ENCODE measurements at regions not wholly inside any gene's neighbourhood (a gene's known extent, or its start where the extent isn't known, plus 50 kb on each side); places are given as distances from the start of the nearest gene placed in this dataset.

DNA sequence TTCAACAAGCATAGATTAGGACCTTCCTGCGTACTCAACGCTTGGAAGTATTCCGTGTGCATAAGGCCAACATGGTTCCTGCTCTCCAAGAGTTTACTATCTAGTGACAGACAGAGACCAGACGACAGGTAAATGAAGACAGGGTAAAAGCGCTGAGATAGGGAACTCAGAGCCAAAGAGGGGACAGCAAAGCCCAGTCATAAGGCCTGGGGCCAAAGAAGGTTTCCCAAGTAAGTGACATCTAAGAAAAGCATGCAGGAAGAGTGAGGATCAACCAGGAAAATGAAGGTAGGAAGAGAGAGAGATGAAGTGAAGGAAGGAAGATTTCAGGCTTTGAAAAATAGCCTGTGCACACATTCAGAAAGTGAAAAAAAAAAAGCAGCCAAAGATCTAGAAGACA is 76.9 kb upstream of the CDH20 start:
- no peak for DNase-seq (ENCODE audit: low spot score)

DNA sequence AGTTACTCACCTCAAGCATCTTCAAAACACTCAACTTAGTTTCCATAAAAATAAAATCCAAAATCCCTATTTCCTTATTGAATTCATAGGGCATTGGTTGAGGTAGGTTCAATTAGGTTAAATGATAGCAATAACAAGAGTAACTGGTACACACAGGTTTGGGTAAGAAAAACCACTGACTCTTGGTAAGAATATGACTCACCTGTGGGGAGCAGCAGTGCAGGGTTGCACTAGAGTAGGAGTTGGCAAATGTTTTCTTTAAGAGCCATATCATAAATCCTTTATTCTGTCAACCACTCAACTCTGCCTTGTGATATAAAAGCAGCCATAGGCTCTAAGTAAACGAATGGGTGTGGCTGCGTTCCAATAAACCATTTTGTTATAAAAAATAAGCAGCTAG is 71.4 kb upstream of the CDH20 start:
- DNase-seq (ENCODE audit: low spot score): no peak

DNA sequence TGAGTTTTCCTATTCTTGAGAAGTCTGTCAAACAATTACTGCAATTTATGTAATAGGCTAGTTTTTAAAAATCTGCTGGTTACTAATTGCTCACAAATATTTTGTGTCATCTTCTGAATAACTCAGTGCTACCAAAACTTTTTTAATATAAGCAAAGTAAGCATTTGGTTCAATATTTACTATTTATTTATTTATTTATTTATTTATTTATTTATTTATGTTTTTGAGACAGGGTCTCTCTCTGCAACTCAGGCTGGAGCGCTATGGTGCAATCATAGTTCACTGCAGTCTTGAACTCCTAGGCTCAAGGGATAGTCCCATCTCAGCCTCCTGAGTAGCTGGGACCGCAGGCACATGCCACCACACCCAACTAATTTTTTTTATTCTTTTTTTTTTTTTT is 60.4 kb upstream of the CDH20 start:
- DNase-seq (ENCODE audit: low spot score): no peak

DNA sequence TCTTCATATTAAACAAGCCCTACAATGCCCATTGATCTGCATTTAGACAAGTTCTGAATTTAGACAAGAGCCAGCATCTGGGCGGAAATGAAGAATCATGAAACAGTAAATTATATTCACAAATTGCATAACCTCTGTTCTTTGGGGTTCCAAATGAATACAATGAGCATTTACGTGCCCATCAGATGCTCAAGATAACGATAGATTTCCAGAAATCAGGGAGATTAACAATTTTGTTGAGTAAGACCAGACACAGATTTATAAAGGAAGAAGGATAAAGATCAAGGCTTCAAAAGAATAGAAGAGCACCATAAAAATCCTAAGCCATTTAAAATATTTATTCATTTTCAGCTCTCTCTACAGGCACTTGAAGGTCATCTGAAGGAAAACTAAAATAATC is 59.7 kb upstream of the CDH20 start:
- DNase-seq (ENCODE audit: low spot score): no peak

DNA sequence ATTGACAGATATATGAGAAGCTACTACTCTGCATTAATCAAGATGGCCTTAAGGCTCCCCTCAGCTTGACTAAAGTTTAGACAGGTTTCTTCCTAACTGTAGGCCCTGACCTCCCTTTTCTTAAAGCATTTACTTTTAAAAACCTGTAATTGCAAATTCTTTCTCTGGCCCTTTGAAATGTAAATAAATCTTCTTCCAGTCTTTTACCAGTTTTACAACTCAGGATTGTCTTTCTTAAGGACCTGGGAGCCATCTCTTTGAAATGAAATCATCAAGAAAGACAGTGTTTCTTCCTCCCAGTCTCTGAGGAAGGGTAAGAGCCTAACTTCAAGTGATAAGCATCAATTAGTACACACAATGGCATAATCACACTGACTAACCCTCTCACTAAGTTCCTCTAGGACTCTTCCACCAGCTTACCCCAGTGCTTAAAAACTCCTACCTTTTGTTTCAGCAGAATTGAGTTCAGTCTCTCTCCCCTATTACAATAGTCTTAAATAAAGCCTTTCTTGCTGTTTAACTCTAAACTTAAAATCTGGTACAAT is 58.7 kb upstream of the CDH20 start:
- no peak for DNase-seq (ENCODE audit: low spot score)

DNA sequence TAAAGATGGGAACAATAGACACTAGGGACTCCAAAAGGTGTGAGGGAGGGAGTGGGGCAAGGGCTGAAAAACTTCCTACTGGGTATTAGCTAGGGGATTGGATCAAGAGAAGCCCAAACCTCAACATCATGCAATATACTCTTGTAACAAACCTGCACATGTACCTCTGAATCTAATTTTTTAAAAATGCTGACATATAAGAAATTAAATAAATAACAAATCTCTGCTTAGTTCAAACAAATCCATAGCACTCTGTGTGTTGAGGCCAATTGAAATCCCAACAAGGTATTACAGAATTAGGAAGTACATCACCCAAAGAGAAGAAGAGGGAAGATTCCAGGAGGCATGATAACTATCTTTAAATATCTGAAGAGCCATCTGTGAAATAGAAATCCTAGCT is 55.4 kb upstream of the CDH20 start:
- DNase-seq (ENCODE audit: low spot score): no peak

DNA sequence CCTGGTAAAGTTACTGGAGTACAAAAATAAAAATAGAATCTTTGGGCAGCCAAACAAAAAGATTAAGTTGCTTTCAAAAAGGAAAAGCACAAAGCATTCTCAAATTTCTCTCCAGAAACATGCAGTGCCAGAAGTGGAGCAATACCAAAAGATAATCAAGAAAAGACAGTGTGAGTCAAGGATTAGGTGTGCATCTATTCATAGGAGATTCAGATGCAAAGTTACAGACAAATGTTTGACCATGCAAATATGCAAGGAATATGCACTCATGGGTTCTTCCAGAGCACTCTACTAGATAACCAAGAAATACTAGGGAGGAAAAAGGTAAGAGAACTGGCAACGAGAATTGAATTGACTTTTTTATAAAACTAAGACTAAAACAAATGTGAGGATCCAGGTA is 51.8 kb upstream of the CDH20 start:
- DNase-seq (ENCODE audit: low spot score): no peak

DNA sequence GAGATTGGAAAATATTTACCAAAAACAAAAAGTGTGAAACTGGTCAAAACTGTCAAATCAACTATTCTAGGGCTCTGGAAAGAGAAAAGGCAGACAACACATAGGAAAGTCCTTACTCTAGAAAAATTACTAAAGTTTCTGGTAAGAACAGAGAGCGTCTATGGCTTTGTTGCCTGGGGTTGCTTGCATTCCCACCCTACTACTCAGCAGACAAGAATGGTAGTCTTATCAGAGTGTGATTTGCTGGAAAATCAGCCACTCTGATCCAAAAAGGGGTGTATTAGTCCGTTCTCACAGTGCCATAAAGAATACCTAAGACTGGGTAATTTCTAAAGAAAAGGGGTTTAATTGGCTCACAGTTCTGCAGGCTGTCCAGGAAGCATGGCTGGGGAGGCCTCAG is 50.3 kb upstream of the CDH20 start:
- DNase-seq (ENCODE audit: low spot score): no peak

Data from SW480 (cell line).